ENCODE measurements at regions not wholly inside any gene's neighbourhood (a gene's known extent, or its start where the extent isn't known, plus 50 kb on each side); places are given as distances from the start of the nearest gene placed in this dataset.

GRCh38 chr1:95380909-95381308 lies 146.9 kb downstream of the RWDD3 start:
- DNase-seq (no peak), ATAC-seq (ENCODE audit: low FRiP score) (no peak)
- intact Hi-C loops (cut with DNase I), result no loop called here
- Histone ChIP-seq H3K9me3 (ENCODE audit: control insufficient read depth, low read length) (no peaks in the 10 kb centered on the region), H3K4me1 (ENCODE audit: control insufficient read depth in 1 of 2, insufficient read depth in 2 of 2, low read length in 2 of 2) (no peaks in the 10 kb centered on the region), H3K27me3 (ENCODE audit: control insufficient read depth in 1 of 2, insufficient read depth in 2 of 2, low read length in 1 of 2) (no peaks in the 10 kb centered on the region), H3K4me3 (ENCODE audit: low read length in 2 of 2) (no peak overlapping the region), H3K36me3 (ENCODE audit: control insufficient read depth in 1 of 2, insufficient read depth in 2 of 2, low read length in 1 of 2) (no peaks in the 10 kb centered on the region), H3K27ac (ENCODE audit: low read depth in 1 of 2, low read length in 2 of 2) (no peak overlapping the region)
- WGBS, 2 donors, result 65 to 69% methylated on average over 2 of the region's 2 CpGs

DNA sequence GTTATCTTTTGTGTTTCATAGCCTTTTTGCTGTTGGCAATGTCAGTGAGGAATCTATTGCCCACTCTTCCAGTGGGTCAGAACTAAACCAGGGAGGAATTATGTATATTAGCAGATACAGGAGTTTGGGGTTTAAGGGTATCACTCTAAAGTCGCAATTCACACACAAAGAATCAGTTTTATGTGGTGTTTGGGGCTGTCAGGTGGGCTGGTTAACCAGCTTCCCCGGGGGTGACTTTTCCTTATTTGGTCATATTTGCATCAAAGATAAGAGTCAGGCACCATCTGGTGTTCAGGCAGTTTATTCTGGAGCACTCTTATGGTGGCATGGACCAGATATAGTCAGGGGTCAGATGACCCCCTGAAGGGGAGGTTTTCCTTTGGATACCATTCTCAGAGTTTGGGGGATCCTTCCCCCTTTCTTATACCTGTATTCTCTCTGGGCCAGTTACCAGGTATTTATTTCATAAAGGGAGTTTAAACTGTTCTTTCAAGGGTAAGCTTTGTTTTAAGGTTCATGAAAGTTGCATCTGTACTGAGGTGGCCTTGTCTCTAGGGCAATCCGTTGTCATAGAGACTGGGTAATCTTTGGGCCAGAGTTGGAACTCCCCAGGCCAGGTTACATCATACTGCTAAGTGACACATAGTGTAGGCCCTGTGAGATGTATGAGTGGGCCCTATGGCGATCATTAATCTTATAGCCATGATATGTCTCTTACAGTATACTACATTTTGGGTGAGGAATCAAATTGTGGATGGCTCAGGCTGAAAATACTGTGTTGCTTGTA lies 148.2 kb downstream of the RWDD3 start:
- no peak for ATAC-seq (ENCODE audit: low FRiP score)

GRCh38 chr1:95383111-95383510 lies 149.1 kb downstream of the RWDD3 start:
- H3K4me1 ChIP-seq (ENCODE audit: control insufficient read depth in 1 of 2, insufficient read depth in 2 of 2, low read length in 2 of 2), result no peaks in the 10 kb centered on the region
- no peak overlapping the region for H3K27ac ChIP-seq (ENCODE audit: low read depth in 1 of 2, low read length in 2 of 2)
- H3K9me3 ChIP-seq (ENCODE audit: control insufficient read depth, low read length), result no peaks in the 10 kb centered on the region
- no peaks in the 10 kb centered on the region for H3K27me3 ChIP-seq (ENCODE audit: control insufficient read depth in 1 of 2, insufficient read depth in 2 of 2, low read length in 1 of 2)
- DNase-seq, result no peak
- H3K4me3 ChIP-seq (ENCODE audit: low read length in 2 of 2), result no peak overlapping the region
- no peak for ATAC-seq (ENCODE audit: low FRiP score)
- no peaks in the 10 kb centered on the region for H3K36me3 ChIP-seq (ENCODE audit: control insufficient read depth in 1 of 2, insufficient read depth in 2 of 2, low read length in 1 of 2)
- intact Hi-C loops (cut with DNase I), result no loop called here
- WGBS, 2 donors, result 34 to 40% methylated on average over 5 of the region's 5 CpGs

More for the DNA sequence above, 148.2 kb downstream of the RWDD3 start:
- H3K4me1 ChIP-seq (ENCODE audit: control insufficient read depth in 1 of 2, insufficient read depth in 2 of 2, low read length in 2 of 2), result no peaks in the 10 kb centered on the region
- intact Hi-C loops (cut with DNase I), result no loop called here
- no peaks in the 10 kb centered on the region for H3K9me3 ChIP-seq (ENCODE audit: control insufficient read depth, low read length)
- no peaks in the 10 kb centered on the region for H3K36me3 ChIP-seq (ENCODE audit: control insufficient read depth in 1 of 2, insufficient read depth in 2 of 2, low read length in 1 of 2)
- 68 to 81% methylated on average over 4 of the region's 4 CpGs for WGBS, 2 donors
- DNase-seq, result no peak
- H3K27ac ChIP-seq (ENCODE audit: low read depth in 1 of 2, low read length in 2 of 2), result no peak overlapping the region
- H3K4me3 ChIP-seq (ENCODE audit: low read length in 2 of 2), result no peak overlapping the region
- no peaks in the 10 kb centered on the region for H3K27me3 ChIP-seq (ENCODE audit: control insufficient read depth in 1 of 2, insufficient read depth in 2 of 2, low read length in 1 of 2)

DNA sequence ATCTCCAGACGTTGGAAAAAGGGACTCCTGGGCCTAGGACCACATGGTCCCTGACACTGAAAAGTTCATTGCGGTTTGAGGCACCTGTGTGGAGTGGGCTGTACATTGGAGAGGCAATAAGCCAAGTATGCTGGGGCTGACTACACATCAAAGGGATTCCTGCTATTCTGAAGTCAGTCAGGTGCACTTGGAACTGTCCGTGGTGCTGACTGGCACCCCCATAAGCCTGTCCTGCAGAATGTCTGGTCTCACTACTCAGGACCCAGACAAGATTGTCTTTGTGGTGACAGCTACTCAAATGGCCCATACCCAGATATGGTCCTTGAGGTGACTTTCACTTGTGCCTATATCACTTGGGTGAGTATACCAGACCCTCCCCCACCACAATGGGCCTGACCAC lies 150.6 kb downstream of the RWDD3 start:
- intact Hi-C loops (cut with DNase I), result no loop called here
- Histone ChIP-seq H3K4me3 (ENCODE audit: low read length in 2 of 2) (no peak overlapping the region), H3K36me3 (ENCODE audit: control insufficient read depth in 1 of 2, insufficient read depth in 2 of 2, low read length in 1 of 2) (no peaks in the 10 kb centered on the region), H3K27ac (ENCODE audit: low read depth in 1 of 2, low read length in 2 of 2) (no peak overlapping the region), H3K4me1 (ENCODE audit: control insufficient read depth in 1 of 2, insufficient read depth in 2 of 2, low read length in 2 of 2) (no peaks in the 10 kb centered on the region), H3K27me3 (ENCODE audit: control insufficient read depth in 1 of 2, insufficient read depth in 2 of 2, low read length in 1 of 2) (no peaks in the 10 kb centered on the region), H3K9me3 (ENCODE audit: control insufficient read depth, low read length) (no peaks in the 10 kb centered on the region)
- 23 to 30% methylated on average over 3 of the region's 3 CpGs for WGBS, 2 donors
- ATAC-seq (ENCODE audit: low FRiP score) (no peak), DNase-seq (no peak)

DNA sequence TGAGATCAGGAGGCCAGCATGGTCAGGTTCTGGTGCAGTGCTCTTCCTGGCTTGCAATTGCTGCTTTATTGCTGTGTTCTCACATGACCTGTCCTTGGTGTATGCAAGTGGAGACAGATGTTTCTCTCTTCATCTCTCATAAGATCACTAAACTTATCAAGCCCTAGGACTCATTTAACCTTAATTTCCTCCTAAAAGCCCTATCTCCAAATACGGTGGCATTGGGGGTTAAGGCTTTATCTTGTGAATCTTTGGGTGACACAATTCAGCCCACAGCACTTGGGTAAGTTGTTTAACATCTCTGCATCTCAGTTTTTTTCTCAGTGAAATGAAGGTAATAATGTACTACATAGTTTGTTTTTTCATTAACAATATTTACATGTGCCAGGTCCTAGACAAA lies 152.4 kb downstream of the RWDD3 start:
- Histone ChIP-seq H3K4me1 (ENCODE audit: control insufficient read depth in 1 of 2, insufficient read depth in 2 of 2, low read length in 2 of 2) (no peaks in the 10 kb centered on the region), H3K4me3 (ENCODE audit: low read length in 2 of 2) (no peak overlapping the region), H3K36me3 (ENCODE audit: control insufficient read depth in 1 of 2, insufficient read depth in 2 of 2, low read length in 1 of 2) (no peaks in the 10 kb centered on the region), H3K9me3 (ENCODE audit: control insufficient read depth, low read length) (peaks cover 2% of the 10 kb centered on the region), H3K27me3 (ENCODE audit: control insufficient read depth in 1 of 2, insufficient read depth in 2 of 2, low read length in 1 of 2) (no peaks in the 10 kb centered on the region), H3K27ac (ENCODE audit: low read depth in 1 of 2, low read length in 2 of 2) (no peak overlapping the region)
- no peak for DNase-seq
- 85 to 87% methylated on average over 1 of the region's 1 CpG for WGBS, 2 donors
- no peak for ATAC-seq (ENCODE audit: low FRiP score)
- intact Hi-C loops (cut with DNase I), result no loop called here

- Histone ChIP-seq H3K36me3 (ENCODE audit: control insufficient read depth in 1 of 2, insufficient read depth in 2 of 2, low read length in 1 of 2) (no peaks in the 10 kb centered on the region), H3K4me1 (ENCODE audit: control insufficient read depth in 1 of 2, insufficient read depth in 2 of 2, low read length in 2 of 2) (no peaks in the 10 kb centered on the region), H3K4me3 (ENCODE audit: low read length in 2 of 2) (no peak overlapping the region), H3K27me3 (ENCODE audit: control insufficient read depth in 1 of 2, insufficient read depth in 2 of 2, low read length in 1 of 2) (no peaks in the 10 kb centered on the region), H3K27ac (ENCODE audit: low read depth in 1 of 2, low read length in 2 of 2) (no peak overlapping the region), H3K9me3 (ENCODE audit: control insufficient read depth, low read length) (peaks cover 2% of the 10 kb centered on the region)
- WGBS, 2 donors, result 77 to 80% methylated on average over 5 of the region's 5 CpGs
- DNase-seq (no peak), ATAC-seq (ENCODE audit: low FRiP score) (no peak)
- intact Hi-C loops (cut with DNase I), result no loop called here
These were observed 152.9 kb downstream of the RWDD3 start for GRCh38 chr1:95386915-95387314.

GRCh38 chr1:95388031-95388430 lies 154.0 kb downstream of the RWDD3 start:
- DNase-seq (no peak), ATAC-seq (ENCODE audit: low FRiP score) (no peak)
- H3K27ac ChIP-seq (ENCODE audit: low read depth in 1 of 2, low read length in 2 of 2), result no peak overlapping the region
- 62 to 69% methylated on average over 3 of the region's 3 CpGs for WGBS, 2 donors
- H3K27me3 ChIP-seq (ENCODE audit: control insufficient read depth in 1 of 2, insufficient read depth in 2 of 2, low read length in 1 of 2), result no peaks in the 10 kb centered on the region
- H3K36me3 ChIP-seq (ENCODE audit: control insufficient read depth in 1 of 2, insufficient read depth in 2 of 2, low read length in 1 of 2), result no peaks in the 10 kb centered on the region
- intact Hi-C loops (cut with DNase I), result no loop called here
- no peaks in the 10 kb centered on the region for H3K4me1 ChIP-seq (ENCODE audit: control insufficient read depth in 1 of 2, insufficient read depth in 2 of 2, low read length in 2 of 2)
- peaks cover 2% of the 10 kb centered on the region for H3K9me3 ChIP-seq (ENCODE audit: control insufficient read depth, low read length)
- no peak overlapping the region for H3K4me3 ChIP-seq (ENCODE audit: low read length in 2 of 2)

- H3K4me3 ChIP-seq (ENCODE audit: low read length in 2 of 2), result no peak overlapping the region
- no peak for ATAC-seq (ENCODE audit: low FRiP score)
- intact Hi-C loops (cut with DNase I), result no loop called here
- peaks cover 2% of the 10 kb centered on the region for H3K9me3 ChIP-seq (ENCODE audit: control insufficient read depth, low read length)
- H3K27ac ChIP-seq (ENCODE audit: low read depth in 1 of 2, low read length in 2 of 2), result no peak overlapping the region
- H3K27me3 ChIP-seq (ENCODE audit: control insufficient read depth in 1 of 2, insufficient read depth in 2 of 2, low read length in 1 of 2), result no peaks in the 10 kb centered on the region
- no peaks in the 10 kb centered on the region for H3K4me1 ChIP-seq (ENCODE audit: control insufficient read depth in 1 of 2, insufficient read depth in 2 of 2, low read length in 2 of 2)
- no peaks in the 10 kb centered on the region for H3K36me3 ChIP-seq (ENCODE audit: control insufficient read depth in 1 of 2, insufficient read depth in 2 of 2, low read length in 1 of 2)
- DNase-seq, result no peak
These were observed 159.4 kb downstream of the RWDD3 start for GRCh38 chr1:95393434-95393833.

DNA sequence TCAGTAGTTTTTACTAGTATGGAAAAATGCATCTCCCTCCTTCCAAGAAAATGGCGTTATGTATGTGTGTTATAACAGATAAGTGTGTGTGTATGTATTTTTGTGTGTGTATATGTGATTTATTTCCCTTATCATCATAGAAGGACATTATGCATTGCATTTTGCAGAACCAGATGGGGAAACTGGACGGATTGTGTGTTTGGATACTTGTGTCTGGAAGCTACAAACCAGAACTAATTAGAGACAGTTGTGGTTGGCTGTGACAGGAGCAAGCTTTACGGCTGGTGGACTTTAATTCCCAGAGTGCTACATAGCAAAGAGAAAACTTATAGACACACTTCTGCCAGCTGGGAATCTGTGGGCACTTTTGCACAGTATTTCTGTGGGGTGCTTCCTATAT lies 162.5 kb downstream of the RWDD3 start:
- intact Hi-C loops (cut with DNase I), result no loop called here
- Histone ChIP-seq H3K4me3 (ENCODE audit: low read length in 2 of 2) (no peak overlapping the region), H3K27me3 (ENCODE audit: control insufficient read depth in 1 of 2, insufficient read depth in 2 of 2, low read length in 1 of 2) (no peaks in the 10 kb centered on the region), H3K27ac (ENCODE audit: low read depth in 1 of 2, low read length in 2 of 2) (no peak overlapping the region), H3K9me3 (ENCODE audit: control insufficient read depth, low read length) (peaks cover 2% of the 10 kb centered on the region), H3K36me3 (ENCODE audit: control insufficient read depth in 1 of 2, insufficient read depth in 2 of 2, low read length in 1 of 2) (no peaks in the 10 kb centered on the region), H3K4me1 (ENCODE audit: control insufficient read depth in 1 of 2, insufficient read depth in 2 of 2, low read length in 2 of 2) (no peaks in the 10 kb centered on the region)
- DNase-seq (no peak), ATAC-seq (ENCODE audit: low FRiP score) (no peak)
- 23 to 29% methylated on average over 3 of the region's 3 CpGs for WGBS, 2 donors
